HepG2 (cell line): ENCODE measurements at regions not wholly inside any gene's neighbourhood (a gene's known extent, or its start where the extent isn't known, plus 50 kb on each side); places are given as distances from the start of the nearest gene placed in this dataset.

Experiments used
- CBX1 ChIP-seq: IDR thresholded peaks from one replicate; pipeline ENCODE4 v1.6.1; 2016; ENCODE audit warnings: antibody characterized with exemption, low read depth
- CREM ChIP-seq, 2 experiments: sonication (generic) in 1 of 2; formaldehyde crosslinking in 1 of 2; IDR thresholded peaks; 2 replicates each; pipeline versions ENCODE4 v1.4.0 to v1.6.1; 2016 to 2020; ENCODE audit warnings: antibody characterized with exemption in 1 of 2, mild to moderate bottlenecking in 1 of 2, missing genetic modification reagents in 1 of 2
- DMTF1 ChIP-seq: sonication (generic); formaldehyde crosslinking; IDR thresholded peaks from 2 replicates; pipeline ENCODE4 v1.4.0; 2020; ENCODE audit warnings: mild to moderate bottlenecking, missing genetic modification reagents
- FOXA3 ChIP-seq: IDR thresholded peaks from 2 replicates; pipeline ENCODE4 v1.6.1; 2016; ENCODE audit warnings: missing genetic modification reagents, missing compliant biosample characterization
- KMT2A ChIP-seq: sonication (generic); formaldehyde crosslinking; IDR thresholded peaks from 2 replicates; pipeline ENCODE4 v1.4.0; 2020; ENCODE audit warnings: missing genetic modification reagents
- MIER2 ChIP-seq: IDR thresholded peaks from 2 replicates; pipeline ENCODE4 v1.6.1; 2016; ENCODE audit warnings: missing biosample characterization, missing genetic modification reagents
- PTBP1 ChIP-seq: fragments of 200-400 bp; formaldehyde crosslinking; IDR thresholded peaks from 2 replicates; pipeline ENCODE4 v1.6.1; 2018; ENCODE audit warnings: low read length, low read depth; ENCODE audit not compliant: poor library complexity, severe bottlenecking
- SIN3A ChIP-seq: IDR thresholded peaks from 2 replicates; pipeline ENCODE4 v1.6.1; 2011; ENCODE audit warnings: low read depth, mild to moderate bottlenecking, control low read depth, low read length, borderline replicate concordance
- SIX4 ChIP-seq: sonication (generic); formaldehyde crosslinking; IDR thresholded peaks from 2 replicates; pipeline ENCODE4 v1.4.0; 2020; ENCODE audit warnings: missing genetic modification reagents
- SP1 ChIP-seq, 2 experiments: fragments of 450-650 bp in 1 of 2; sonication (generic) in 1 of 2; formaldehyde crosslinking in 1 of 2; IDR thresholded peaks; 2 replicates each; pipeline versions ENCODE4 v1.4.0 to v1.6.1; 2016 to 2020; ENCODE audit warnings: missing genetic modification reagents in 1 of 2
- SRSF1 ChIP-seq: fragments of 200-400 bp; formaldehyde crosslinking; optimal IDR thresholded peaks from 2 replicates; pipeline ENCODE3; 2017; ENCODE audit warnings: mild to moderate bottlenecking, low read depth, low read length, moderate library complexity
- ZBTB25 ChIP-seq: IDR thresholded peaks from 2 replicates; pipeline ENCODE4 v1.6.1; 2018; ENCODE audit warnings: missing genetic modification reagents
- ZMYM4 ChIP-seq: sonication (generic); formaldehyde crosslinking; IDR thresholded peaks from 2 replicates; pipeline ENCODE4 v1.8.1; 2023; ENCODE audit warnings: mild to moderate bottlenecking, missing genetic modification reagents
- ZNF773 ChIP-seq: sonication (generic); formaldehyde crosslinking; IDR thresholded peaks from 2 replicates; pipeline ENCODE4 v1.4.0; 2020; ENCODE audit warnings: missing genetic modification reagents, borderline replicate concordance
- TF ChIP-seq, protein P1 (sequence below): sonication (generic); formaldehyde crosslinking; conservative IDR thresholded peaks from 2 replicates; pipeline ENCODE4 v1.8.0; 2022; ENCODE audit warnings: missing genetic modification reagents
- TF ChIP-seq, protein P2 (sequence below): IDR thresholded peaks from 2 replicates; pipeline ENCODE4 v1.6.1; 2016; ENCODE audit warnings: missing compliant biosample characterization, missing genetic modification reagents, borderline replicate concordance
- TF ChIP-seq, protein P3 (sequence below): sonication (generic); formaldehyde crosslinking; conservative IDR thresholded peaks from 2 replicates; pipeline ENCODE4 v1.4.0; 2020; ENCODE audit warnings: missing genetic modification reagents
- TF ChIP-seq, protein P4 (sequence below): sonication (generic); formaldehyde crosslinking; IDR thresholded peaks from 2 replicates; pipeline ENCODE4 v1.4.0; 2020; ENCODE audit warnings: missing genetic modification reagents

GRCh38 chr12:115398311-115398781 is 714.4 kb upstream of the TBX3 start (continued):
- TF ChIP-seq, protein P1, sequence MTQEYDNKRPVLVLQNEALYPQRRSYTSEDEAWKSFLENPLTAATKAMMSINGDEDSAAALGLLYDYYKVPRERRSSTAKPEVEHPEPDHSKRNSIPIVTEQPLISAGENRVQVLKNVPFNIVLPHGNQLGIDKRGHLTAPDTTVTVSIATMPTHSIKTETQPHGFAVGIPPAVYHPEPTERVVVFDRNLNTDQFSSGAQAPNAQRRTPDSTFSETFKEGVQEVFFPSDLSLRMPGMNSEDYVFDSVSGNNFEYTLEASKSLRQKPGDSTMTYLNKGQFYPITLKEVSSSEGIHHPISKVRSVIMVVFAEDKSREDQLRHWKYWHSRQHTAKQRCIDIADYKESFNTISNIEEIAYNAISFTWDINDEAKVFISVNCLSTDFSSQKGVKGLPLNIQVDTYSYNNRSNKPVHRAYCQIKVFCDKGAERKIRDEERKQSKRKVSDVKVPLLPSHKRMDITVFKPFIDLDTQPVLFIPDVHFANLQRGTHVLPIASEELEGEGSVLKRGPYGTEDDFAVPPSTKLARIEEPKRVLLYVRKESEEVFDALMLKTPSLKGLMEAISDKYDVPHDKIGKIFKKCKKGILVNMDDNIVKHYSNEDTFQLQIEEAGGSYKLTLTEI (CRISPR knock-in tag) = no peak
- no peak for TF ChIP-seq SIX4 (CRISPR knock-in tag)
- peak; percentile 85 for TF ChIP-seq ZMYM4
- TF ChIP-seq KMT2A = peak; percentile 44; the same call in 1 of the 2 replicates
- TF ChIP-seq SIN3A = no peak
- TF ChIP-seq PTBP1 = no peak
- no peak for TF ChIP-seq DMTF1 (CRISPR knock-in tag)
- TF ChIP-seq CREM (IDR thresholded peaks at IDR 0.05) = no peak
- no peak for TF ChIP-seq CREM (CRISPR knock-in tag; IDR thresholded peaks at IDR 0.05)
- no peak for TF ChIP-seq SP1 (IDR thresholded peaks at IDR 0.05)
- 0 out of 2 replicates have a peak, but pooled peaks have one; percentile 12 for TF ChIP-seq SP1 (CRISPR knock-in tag; IDR thresholded peaks at IDR 0.05)
- TF ChIP-seq ZNF773 (CRISPR knock-in tag) = no peak
- TF ChIP-seq ZBTB25 (CRISPR knock-in tag) = 0 out of 2 replicates have a peak, but pooled peaks have one; percentile 21
- TF ChIP-seq, protein P2, sequence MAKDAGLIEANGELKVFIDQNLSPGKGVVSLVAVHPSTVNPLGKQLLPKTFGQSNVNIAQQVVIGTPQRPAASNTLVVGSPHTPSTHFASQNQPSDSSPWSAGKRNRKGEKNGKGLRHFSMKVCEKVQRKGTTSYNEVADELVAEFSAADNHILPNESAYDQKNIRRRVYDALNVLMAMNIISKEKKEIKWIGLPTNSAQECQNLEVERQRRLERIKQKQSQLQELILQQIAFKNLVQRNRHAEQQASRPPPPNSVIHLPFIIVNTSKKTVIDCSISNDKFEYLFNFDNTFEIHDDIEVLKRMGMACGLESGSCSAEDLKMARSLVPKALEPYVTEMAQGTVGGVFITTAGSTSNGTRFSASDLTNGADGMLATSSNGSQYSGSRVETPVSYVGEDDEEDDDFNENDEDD (CRISPR knock-in tag) = peak; percentile 37; the same call in 1 of the 2 replicates
- peak; percentile 83 for TF ChIP-seq FOXA3 (CRISPR knock-in tag)
- no peak for TF ChIP-seq SRSF1
- TF ChIP-seq, protein P3, sequence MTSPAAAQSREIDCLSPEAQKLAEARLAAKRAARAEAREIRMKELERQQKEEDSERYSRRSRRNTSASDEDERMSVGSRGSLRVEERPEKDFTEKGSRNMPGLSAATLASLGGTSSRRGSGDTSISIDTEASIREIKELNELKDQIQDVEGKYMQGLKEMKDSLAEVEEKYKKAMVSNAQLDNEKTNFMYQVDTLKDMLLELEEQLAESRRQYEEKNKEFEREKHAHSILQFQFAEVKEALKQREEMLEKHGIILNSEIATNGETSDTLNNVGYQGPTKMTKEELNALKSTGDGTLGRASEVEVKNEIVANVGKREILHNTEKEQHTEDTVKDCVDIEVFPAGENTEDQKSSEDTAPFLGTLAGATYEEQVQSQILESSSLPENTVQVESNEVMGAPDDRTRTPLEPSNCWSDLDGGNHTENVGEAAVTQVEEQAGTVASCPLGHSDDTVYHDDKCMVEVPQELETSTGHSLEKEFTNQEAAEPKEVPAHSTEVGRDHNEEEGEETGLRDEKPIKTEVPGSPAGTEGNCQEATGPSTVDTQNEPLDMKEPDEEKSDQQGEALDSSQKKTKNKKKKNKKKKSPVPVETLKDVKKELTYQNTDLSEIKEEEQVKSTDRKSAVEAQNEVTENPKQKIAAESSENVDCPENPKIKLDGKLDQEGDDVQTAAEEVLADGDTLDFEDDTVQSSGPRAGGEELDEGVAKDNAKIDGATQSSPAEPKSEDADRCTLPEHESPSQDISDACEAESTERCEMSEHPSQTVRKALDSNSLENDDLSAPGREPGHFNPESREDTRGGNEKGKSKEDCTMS = no peak
- TF ChIP-seq MIER2 (CRISPR knock-in tag) = peak; percentile 29; the same call in 1 of the 2 replicates
- TF ChIP-seq, protein P4, sequence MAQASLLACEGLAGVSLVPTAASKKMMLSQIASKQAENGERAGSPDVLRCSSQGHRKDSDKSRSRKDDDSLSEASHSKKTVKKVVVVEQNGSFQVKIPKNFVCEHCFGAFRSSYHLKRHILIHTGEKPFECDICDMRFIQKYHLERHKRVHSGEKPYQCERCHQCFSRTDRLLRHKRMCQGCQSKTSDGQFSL (CRISPR knock-in tag) = no peak
- TF ChIP-seq CBX1 = peak; percentile 81
